Activated CD4-positive, alpha-beta T cell treated with anti-CD3 and anti-CD28 coated beads, Interleukin-2, amount 50 U/mL, for 48 hours (primary cell): ENCODE measurements at regions not wholly inside any gene's neighbourhood (a gene's known extent, or its start where the extent isn't known, plus 50 kb on each side); places are given as distances from the start of the nearest gene placed in this dataset.

Experiments used
- DNase-seq, 2 experiments: peaks; one replicate each; pipeline ENCODE4 v3.0.0-alpha.2; 2020

- DNase-seq: no peak
Observed at GRCh38 chr1:22267413-22268175, 124.7 kb upstream of the WNT4 start.

- DNase-seq: no peak
Observed at GRCh38 chr1:22268327-22268726, 125.4 kb upstream of the WNT4 start.

GRCh38 chr1:22271847-22272801 lies 129.2 kb upstream of the WNT4 start:
- DNase-seq: no peak

GRCh38 chr1:22273686-22274681 lies 131.1 kb upstream of the WNT4 start:
- no peak for DNase-seq

GRCh38 chr1:22275167-22275566 lies 132.3 kb upstream of the WNT4 start:
- DNase-seq: no peak

- DNase-seq: peak; percentile 55 to 64
Observed at GRCh38 chr1:22275626-22276395, 132.9 kb upstream of the WNT4 start.

- DNase-seq: no peak
Observed at GRCh38 chr1:22276396-22276748, 133.5 kb upstream of the WNT4 start.

- DNase-seq: no peak
Observed at GRCh38 chr1:22277662-22278061, 134.8 kb upstream of the WNT4 start.

- DNase-seq: no peak
Observed at GRCh38 chr1:22279735-22280134, 136.8 kb upstream of the WNT4 start.

- DNase-seq: no peak
Observed at GRCh38 chr1:22280526-22280925, 137.6 kb upstream of the WNT4 start.

- no peak for DNase-seq
Observed at GRCh38 chr1:22281521-22282363, 138.8 kb upstream of the WNT4 start.

GRCh38 chr1:22282364-22282995 lies 139.6 kb upstream of the WNT4 start:
- no peak for DNase-seq

- no peak for DNase-seq
Observed at GRCh38 chr1:22283596-22283995, 140.7 kb upstream of the WNT4 start.

- DNase-seq: no peak
Observed at GRCh38 chr1:22284236-22284635, 141.3 kb upstream of the WNT4 start.

GRCh38 chr1:22284906-22285548 lies 142.1 kb upstream of the WNT4 start:
- DNase-seq: no peak

- DNase-seq: no peak
Observed at GRCh38 chr1:22285549-22286396, 142.9 kb upstream of the WNT4 start.

- no peak for DNase-seq
Observed at GRCh38 chr1:22286491-22286890, 143.6 kb upstream of the WNT4 start.

GRCh38 chr1:22287273-22287672 lies 144.4 kb upstream of the WNT4 start:
- DNase-seq: no peak

- DNase-seq: no peak
Observed at GRCh38 chr1:22287946-22288520, 145.1 kb upstream of the WNT4 start.
